HG03108 (cell line): ENCODE measurements at regions not wholly inside any gene's neighbourhood (a gene's known extent, or its start where the extent isn't known, plus 50 kb on each side); places are given as distances from the start of the nearest gene placed in this dataset.
"Not testable (repeated sequence)": the region's sequence is repeated elsewhere in the genome, so short reads cannot be mapped to it uniquely, and the experiment has no call there.

Experiments used
- ATAC-seq: cut with Tn5 transposase; IDR thresholded peaks from one replicate; pipeline ENCODE4 v1.9.1; 2021; ENCODE audit warnings: moderate library complexity; ENCODE audit not compliant: unreplicated experiment

DNA sequence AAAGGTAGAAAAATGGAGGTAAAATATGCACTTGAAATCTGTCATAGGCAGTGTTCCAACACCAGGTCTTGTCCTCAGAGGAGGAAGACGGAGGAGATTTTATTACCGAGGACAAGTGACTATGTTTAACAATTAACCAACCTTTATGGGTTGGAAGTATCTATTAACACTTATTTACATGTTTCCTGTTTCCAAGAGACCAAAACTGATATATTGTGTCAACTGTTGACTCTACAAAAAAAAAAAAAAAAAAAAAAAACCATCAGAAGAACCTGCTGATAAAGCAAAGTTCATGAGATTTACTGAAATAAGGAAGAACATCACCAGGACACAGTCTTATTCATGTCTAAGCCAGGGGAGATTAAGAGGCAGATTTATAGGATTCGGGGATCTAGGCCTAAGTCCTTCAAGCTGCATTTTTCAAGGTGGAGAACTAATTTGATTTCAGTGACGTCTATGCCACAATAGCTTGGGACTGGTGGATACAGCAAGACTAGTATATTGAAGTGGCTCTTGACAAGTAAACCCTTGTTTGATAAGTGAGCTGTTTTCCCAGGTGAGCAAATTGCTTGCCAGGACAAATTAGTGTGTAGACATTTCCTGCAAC, 126.6 kb upstream of the NAA20 start:
- ATAC-seq: no peak

GRCh38 chr20:19893356-19893755, 123.8 kb upstream of the NAA20 start:
- no peak for ATAC-seq

DNA sequence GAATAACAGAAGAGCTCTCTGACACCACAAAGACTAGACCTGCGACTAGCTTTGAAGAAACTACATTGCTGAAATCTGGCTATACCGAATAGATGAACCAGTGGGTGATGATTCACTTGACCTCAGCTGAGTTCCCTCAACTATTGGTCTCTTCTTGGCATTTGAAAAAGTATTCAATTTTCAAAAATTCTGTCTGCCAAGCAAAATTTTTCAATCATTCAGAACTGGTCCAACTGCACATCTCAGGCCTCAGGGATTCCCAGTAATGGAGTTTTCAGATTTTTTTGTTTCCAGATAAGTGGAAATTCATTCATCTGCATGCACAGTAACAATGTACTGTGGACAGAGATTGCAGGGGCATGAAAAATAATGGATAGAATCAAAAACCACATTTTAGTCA, 121.4 kb upstream of the NAA20 start:
- ATAC-seq: no peak

DNA sequence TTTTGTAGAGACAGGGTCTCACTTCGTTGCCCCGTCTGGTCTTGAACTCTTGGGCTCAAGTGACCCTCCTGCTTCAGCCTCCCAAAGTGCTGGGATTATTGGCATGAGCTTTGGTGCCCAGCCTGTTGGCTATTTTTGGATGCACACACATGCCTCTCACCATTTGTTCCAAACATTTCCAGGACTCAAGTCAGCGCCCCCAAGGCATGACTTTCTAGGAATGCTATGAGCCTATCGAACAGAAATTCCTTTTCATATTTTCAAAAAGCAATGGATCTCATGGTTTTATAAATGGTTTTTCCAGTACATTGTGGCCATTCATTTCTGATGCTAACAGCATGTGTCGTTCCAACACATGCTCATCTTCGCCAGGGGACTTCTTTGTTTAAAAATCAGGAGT, 119.3 kb upstream of the NAA20 start:
- ATAC-seq: no peak

DNA sequence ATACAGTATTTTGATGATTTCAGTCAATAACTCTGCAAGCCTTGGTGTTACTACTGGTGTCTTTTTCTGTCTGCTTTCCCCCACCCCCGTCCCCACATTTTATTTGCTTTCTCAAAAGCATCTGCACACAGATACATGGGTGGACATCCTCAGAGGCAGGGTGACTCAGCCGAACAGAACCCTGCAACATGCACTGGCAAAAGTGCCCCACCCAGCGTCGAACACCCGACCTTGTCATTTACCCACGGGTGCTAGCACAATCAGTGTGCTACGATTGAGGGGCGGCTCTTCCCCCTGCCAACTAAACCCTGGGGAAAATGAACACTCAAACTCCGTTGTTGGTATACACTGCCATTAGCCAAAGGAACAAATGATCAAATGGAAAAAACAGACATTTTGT, 115.9 kb upstream of the NAA20 start:
- no peak for ATAC-seq

DNA sequence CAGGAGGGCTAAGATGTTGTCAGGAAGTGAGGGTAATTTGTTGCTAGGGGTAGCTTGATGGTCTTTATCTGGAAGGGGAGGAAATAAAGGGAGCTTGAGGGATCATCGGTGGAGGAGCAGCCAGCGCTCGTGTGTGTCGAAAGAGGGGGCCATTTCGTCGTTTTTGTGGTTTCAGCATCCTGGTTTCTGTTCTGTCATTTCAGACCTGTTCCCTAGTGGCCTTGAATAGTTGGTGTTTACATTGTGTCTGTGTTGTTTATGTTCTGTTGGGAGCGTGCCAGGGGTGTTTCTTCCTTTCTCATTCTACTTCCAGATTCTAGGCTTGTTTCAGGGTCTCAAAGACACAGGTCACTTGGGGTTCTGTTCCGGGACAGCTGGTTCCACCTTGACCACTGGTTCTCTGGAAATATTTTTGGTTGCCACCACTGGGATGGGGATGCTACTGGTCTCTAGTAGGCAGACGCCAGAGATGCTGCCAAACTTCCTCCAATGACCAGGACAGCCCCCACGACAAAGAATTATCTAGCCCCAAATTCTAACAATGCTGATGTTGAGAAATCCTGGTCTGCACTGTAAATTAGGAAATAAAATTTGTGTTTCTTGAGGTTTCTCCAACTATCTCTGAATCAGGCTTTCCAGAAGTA, 113.9 kb upstream of the NAA20 start:
- ATAC-seq: no peak

DNA sequence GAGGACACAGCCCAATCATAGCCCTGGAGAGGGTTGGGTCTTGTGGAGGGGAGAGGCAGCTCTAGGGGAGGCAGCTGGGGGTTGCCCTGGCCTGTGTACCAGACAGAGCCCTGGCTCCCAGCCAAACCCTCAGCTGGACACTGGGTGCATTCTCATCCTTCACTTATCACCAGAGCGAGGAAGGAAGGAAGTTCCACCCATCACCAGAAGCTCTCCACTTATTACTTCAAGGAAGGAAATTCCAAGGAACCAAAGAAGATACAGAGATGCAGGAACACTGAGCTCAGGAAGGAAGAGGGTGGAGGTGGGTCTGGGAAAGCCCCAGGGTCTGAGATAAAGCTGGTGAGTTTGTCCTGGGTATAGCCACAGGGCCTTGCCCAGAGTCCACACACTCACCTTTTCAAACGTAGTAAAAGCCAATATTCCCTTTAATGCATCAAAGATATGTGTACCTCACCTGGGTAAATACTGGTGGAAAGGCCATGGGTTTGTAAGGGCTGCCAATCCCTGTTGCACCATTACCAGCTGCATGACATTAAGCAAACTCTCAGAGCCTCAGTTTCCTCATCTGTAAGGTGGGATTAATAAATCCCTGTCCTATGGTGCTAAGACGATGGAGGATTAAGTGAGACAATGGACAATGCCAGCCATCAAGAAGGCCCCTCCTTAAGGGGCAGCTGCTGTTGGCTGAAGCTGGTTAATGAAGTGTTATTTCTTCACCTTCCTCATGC, 109.7 kb upstream of the NAA20 start:
- no peak for ATAC-seq

- no peak for ATAC-seq
Observed at GRCh38 chr20:19908576-19908975, 108.6 kb upstream of the NAA20 start.

DNA sequence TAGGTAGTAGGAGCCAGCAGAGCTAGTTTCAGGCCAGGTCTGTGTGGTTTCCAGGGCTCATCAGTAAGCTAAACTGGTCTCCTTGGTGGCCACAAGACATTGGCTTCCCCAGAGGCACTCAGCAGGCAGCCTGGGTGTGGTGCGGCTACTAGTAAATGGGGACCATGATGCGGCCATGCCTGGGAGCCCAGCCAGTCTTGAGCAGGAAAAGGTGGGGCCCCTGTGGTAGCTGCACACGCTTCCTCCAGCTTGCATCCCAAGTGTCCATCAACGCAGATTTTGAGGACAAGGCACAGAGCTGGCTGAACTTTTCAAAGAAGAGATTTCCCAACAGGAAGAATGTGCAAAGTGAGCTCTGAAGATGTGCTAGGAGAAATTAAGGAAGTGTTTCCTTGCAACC, 107.4 kb upstream of the NAA20 start:
- ATAC-seq: no peak

DNA sequence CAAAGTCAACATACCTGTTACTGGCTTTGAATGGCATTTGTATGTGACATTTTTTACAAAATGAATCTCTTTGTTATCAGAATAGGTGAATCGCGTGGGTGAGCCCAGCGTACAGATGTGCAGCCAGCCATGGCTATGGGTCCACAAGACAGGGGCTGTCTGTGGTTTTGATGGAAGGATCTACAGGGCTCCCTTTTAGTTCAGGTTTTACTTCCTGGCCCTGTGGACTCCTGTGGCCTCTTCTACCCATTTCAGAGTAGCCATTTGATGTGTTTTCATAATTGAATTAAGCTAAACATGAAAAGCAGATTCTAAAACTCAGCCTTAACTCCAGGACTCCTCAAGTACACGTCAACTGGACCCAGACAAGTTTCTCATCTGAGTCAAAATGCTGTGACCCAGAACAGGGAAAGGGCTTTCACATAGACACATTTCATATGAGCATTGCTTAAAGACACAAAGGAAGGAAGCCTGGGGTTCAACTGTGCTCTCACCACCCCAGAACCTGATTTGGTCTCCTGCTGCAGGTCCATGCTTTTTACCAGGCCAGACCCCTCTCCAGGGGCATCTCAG, 105.3 kb upstream of the NAA20 start:
- ATAC-seq: no peak

DNA sequence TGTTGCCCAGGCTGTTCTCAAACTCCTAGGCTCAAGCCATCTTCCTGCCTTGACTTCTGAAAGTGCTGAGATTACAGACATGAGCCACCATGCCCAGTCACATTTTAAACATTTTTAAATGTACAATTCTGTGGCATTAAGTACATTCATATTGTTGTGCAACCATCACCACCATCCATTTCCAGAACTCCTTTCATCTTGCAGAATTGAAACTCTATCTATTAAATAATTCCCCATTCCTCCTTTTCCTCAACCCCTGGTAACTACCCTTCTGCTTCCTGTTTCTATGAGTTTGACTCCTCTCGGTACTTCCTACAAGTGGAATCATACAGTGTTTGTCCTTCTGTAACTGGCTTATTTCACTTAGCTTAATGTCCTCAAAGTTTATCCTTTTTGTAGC, 103.8 kb upstream of the NAA20 start:
- ATAC-seq: no peak

DNA sequence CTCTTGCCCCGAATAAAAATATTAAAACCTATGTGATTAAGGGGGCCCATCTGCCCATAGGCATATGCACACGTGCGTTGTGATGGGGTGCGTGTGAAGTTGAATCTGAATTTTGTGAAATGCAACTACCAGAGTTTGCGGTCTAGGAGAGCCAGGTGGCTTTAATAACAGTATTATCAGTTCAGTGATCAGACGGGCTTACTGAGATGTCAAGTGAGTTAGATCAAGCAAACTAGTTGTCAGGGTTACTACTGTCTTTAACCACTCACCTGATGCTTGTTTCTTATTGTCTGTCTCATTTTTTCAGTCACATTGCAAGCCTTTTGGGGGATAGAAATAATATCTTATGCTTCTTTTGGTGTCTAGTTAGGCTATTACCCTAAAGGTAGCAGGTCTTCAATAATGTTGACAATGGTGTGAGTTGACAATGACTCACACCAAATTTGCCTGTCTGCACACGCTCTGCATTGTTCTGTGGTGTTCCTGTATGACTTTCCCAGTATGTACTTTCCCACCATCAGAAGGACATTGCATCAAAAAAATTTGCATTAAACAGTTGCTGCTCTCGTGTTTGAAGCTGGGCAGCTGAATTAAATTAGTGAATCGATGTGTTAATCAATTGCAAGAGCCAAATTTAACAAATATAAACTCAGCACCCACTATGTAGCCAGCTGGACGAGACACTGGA, 103.1 kb upstream of the NAA20 start:
- no peak for ATAC-seq

- ATAC-seq: no peak
Observed at GRCh38 chr20:19915111-19915798, 101.9 kb upstream of the NAA20 start.

GRCh38 chr20:19916531-19917485, 100.4 kb upstream of the NAA20 start:
- ATAC-seq: no peak

DNA sequence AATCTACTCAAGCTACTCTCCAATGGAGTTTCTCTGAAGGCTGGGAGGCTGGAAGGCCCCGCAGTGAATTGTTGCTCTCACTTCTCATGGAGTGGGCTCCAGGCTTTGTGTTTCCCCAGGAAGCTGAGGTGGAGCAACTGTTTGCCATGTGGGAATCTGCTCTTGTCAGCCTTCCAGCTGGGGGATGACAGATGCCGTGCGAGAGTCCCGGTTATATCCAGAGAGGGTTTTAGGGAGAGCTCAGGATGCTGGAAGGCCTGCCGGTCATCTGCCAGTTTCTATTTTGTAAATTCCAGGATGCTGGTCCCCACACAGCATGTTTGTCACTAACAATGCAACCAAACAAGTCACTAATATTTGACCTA, 98.2 kb upstream of the NAA20 start:
- ATAC-seq: no peak

DNA sequence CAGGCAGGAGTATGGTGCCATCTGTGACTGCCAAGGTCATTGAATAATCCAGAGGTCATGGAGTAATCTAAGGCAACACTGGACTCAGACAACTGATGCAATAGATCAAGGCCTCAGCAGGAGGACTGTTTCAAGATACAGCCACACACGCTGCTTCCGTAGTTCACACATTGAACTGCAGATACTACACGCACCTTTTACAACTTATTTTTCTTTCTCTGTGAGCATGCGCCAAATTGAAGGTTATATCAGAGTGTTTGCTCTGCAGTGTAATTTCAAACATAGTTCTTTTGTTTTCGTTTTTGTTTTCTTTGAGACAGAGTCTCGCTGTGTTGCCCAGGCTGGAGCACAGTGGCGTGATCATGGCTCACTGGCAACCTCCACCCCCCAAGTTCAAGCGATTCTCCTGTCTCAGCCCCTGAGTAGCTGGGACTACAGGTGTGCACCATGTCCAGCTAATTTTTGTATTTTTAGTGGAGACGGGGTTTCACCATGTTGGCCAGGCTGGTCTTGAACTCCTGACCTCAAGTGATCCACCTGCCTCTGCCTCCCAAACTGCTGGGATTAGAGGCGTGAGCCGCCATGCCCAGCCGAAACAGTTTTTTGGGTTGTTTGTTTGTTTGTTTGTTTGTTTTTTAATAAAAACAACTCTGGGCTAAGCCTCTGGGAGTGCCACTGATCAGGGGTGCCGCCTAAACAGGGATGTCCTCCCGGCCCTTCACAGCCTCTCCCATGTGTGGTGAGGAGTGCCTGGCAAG, 96.6 kb upstream of the NAA20 start:
- ATAC-seq: no peak

GRCh38 chr20:19921284-19921793, 95.8 kb upstream of the NAA20 start:
- ATAC-seq: no peak

DNA sequence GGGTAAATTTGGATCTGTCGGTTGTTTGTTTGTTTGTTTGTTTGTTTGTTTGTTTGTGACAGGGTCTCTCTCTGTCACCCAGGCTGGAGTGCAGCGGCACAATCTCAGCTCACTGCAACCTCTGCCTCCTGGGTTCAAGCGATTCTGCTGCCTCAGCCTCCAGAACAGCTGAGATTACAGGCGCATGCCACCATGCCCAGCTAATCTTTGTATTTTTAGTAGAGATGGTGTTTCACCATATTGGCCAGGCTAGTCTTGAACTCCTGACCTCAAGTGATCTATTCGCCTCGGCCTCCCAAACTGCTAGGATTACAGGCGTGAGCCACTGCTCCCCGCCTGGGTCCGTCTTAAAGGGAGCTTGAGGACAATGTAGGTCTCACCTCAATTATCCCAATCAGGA, 95.3 kb upstream of the NAA20 start:
- ATAC-seq: not testable (repeated sequence)

DNA sequence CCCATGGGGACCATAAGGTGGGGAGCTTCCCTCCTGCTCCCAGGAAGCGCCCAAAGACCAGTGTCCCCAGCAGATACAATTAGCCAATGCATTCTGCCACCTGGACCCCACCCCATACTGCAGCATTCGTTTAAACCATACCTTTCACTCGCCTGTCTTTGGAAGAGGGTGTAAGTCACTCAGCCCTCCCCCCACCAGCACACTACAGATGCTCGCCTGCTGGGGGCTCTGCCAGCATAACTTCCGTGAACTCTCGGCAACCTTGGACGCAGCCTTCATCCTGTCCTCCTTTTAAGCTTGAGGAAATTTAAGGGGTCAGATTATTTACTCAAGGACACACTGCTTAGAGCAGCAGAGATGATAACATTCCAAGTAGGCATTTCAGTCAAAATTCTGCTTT, 94.4 kb upstream of the NAA20 start:
- no peak for ATAC-seq
